CD4-positive, alpha-beta T cell treated with Interleukin-17A for 1 hour (primary cell): ENCODE measurements at regions not wholly inside any gene's neighbourhood (a gene's known extent, or its start where the extent isn't known, plus 50 kb on each side); places are given as distances from the start of the nearest gene placed in this dataset.
A peak's percentile ranks its signal among the peaks of the same experiment; 100 is the strongest.
"Not testable (repeated sequence)": the region's sequence is repeated elsewhere in the genome, so short reads cannot be mapped to it uniquely, and the experiment has no call there.

Source experiments
- DNase-seq: peaks from one replicate; pipeline ENCODE4 v3.0.0-alpha.2; 2020

GRCh38 chr3:67064105-67064504 lies 66.0 kb downstream of the KBTBD8 start:
- DNase-seq: no peak

DNA sequence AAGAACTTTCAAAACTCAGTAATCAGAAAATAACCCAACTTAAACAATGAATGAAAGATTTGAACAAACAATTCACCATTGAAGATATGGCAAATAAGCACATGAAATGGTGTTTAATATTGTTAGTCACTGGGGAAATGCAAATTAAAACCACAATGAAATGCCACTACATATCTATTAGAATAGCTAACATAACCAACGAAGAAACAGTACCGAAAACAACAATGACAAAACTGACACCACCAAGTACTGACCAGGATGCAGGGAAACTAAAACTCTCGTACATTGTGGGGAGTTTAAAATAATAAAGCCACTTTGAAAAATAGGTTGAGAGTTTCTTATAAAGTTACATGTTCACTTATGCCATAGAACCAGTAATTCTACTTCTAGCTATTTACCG lies 69.1 kb downstream of the KBTBD8 start:
- DNase-seq: no peak

DNA sequence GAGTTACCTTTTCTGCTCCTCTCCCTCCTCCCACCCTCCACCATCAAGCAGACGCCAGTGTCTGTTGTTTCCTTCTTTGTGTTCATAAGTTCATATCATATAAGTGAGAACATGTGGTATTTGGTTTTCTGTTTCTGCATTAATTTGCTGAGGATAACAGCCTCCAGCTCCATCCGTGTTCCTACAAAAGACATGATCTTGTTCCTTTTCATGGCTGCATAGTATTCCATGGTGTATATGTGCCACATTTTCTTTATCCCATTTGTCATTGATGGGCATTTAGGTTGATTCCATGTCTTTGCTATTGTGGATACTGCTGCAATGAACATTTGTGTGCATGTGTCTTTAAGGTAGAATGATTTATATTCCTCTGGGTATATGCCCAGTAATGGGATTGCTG lies 74.5 kb downstream of the KBTBD8 start:
- not testable (repeated sequence) for DNase-seq

GRCh38 chr3:67073812-67074211 lies 75.7 kb downstream of the KBTBD8 start:
- DNase-seq: no peak

DNA sequence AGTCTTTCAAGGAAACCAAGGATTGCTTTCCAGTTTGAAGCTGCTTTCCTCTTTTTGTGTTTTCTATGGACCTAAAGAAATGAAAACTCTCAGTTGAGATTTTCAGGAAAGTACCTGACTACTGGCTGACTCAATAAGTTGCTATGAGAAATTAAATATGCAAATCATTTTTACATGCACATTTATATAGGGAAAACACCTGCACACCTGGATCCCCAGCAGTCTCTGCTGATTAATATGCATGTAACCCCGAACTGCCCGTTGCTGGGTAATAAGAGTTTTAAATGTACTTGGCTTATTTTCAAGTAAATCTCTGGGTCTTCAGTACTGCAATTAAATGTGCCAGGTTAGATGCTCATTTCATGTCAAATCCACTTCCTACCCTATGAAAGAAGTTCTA lies 77.2 kb downstream of the KBTBD8 start:
- DNase-seq: no peak

DNA sequence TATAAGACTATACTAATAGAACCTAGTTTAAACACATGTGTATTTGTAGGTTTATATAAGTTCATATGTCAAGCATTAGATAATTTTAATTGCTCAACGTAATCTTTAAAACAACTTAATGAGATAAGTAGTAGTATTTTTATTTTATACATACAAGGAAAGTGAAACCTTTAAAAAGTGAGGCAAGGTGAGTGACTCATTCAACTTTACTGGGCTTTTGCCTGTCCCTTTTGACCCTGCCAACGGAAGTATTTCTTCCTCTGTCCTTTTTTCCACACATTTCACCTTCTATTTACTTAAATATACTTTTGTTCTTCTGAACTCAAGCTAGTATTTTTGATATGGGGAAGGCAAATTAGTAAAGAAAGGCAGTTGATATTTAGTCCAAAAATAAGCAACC lies 78.5 kb downstream of the KBTBD8 start:
- no peak for DNase-seq

DNA sequence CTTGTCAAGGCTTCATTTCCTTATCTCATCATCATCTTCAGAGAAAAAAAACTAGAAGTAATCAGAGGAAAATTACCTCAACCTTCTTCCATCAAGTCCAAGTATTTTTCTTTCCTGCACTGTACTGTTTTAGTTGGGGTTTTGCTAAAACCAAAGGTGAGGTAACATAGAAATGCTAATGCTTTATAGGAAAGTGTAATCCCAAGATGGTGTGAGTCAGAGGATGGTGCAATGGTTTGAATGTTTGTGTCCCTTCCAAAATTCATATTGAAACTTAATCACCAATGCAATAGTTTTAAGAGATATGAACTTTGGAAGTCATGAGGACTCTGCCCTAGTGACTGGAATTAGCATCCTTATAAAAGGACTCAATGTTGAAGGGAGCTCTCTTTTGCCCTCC lies 79.5 kb downstream of the KBTBD8 start:
- DNase-seq: no peak

- DNase-seq: no peak
These were observed 84.5 kb downstream of the KBTBD8 start for GRCh38 chr3:67082533-67083024.

DNA sequence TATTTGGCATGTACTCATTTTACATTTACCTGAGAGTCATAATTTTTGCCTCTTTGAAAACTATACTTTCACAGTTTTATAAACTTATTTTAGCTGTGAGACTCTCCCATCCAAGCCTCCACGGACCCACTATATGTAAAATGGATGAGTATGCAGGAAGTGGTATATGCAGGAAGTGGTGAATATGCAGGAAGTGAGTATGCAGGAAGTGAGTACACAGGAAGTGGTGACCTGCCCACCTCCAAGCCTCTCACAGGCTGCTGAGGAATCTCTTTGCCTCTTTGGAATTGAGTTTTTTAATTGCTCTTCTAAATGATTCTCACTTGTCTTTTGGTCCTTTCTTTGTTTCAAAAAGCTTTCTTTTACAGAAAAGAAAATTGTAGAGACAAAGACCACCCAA lies 85.2 kb downstream of the KBTBD8 start:
- peak; percentile 69 for DNase-seq

GRCh38 chr3:67087788-67088187 lies 89.7 kb downstream of the KBTBD8 start:
- DNase-seq: no peak

GRCh38 chr3:67090474-67090873 lies 92.4 kb downstream of the KBTBD8 start:
- DNase-seq: no peak

GRCh38 chr3:67093305-67093704 lies 95.2 kb downstream of the KBTBD8 start:
- no peak for DNase-seq

- DNase-seq: no peak
These were observed 96.1 kb downstream of the KBTBD8 start for GRCh38 chr3:67094167-67094566.

DNA sequence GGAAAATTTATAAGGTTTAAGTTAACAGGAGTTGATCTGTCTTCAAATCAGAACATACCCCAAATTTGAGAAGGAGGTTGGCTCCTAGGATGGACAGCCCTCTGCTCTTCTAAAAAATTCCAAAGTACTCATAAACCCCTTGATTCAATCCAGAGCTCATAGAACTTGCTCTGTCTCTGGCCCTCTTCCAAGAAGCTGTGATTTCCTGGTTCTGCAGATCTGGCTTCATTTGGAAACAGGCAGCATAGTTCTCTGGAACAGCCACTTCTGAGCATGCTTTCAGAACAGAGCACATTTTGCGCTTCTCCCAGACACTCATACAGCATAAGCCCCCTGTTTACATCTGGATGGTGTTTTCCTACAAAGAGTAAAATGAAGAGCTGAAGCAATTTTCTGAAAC lies 96.7 kb downstream of the KBTBD8 start:
- DNase-seq: no peak

GRCh38 chr3:67104388-67104787 lies 106.3 kb downstream of the KBTBD8 start:
- no peak for DNase-seq

DNA sequence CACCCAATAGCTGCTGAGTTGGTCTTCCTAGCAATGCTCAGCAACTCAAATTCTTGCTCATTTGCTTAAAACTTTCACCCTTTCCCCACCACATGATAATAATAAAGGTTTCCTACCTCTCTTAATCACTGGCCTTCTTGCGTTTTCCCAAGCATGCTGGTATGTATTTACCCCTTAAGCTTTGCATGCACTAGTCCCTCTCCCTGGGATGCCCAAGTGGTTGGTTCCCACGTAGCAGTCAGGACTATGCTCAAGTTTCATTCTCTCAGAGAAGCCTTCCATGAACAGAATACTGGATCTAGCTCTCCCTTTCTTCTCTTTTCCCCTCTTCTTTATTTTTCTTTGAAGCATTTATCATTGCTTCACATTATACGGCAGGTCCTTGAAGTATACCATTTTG lies 108.8 kb downstream of the KBTBD8 start:
- DNase-seq: no peak

GRCh38 chr3:67109651-67110204 lies 111.6 kb downstream of the KBTBD8 start:
- DNase-seq: peak; percentile 5

DNA sequence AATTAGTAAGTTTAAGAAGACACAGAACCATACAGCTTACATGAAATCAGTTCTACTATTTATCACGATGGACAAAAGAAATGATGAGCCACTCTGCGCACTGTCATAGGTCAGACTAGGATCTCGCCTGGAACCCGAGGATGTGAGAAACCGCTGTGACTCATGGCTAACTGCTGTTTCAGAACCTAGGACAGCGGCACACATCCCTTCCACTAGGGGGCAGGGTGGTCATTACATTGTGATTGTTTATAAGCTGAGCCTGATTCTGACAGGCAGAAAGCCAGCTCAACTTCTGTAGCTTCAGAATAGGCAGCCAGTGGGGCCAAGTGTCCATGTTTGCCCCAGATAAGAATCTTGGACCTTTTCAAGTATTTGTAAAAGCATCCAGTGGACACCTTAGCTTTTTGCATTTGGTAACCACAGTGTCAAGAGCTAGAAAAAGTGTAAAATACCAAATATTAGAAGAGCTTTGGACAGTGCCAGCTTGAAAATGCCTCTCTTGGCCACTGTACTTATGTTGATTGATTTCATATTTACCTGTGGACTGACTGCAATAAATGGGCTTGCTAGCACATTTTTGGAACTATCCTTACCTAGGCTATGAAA lies 115.8 kb downstream of the KBTBD8 start:
- peak; percentile 78 for DNase-seq

GRCh38 chr3:67118122-67118521 lies 120.0 kb downstream of the KBTBD8 start:
- no peak for DNase-seq

- no peak for DNase-seq
These were observed 120.5 kb downstream of the KBTBD8 start for GRCh38 chr3:67118635-67119034.

DNA sequence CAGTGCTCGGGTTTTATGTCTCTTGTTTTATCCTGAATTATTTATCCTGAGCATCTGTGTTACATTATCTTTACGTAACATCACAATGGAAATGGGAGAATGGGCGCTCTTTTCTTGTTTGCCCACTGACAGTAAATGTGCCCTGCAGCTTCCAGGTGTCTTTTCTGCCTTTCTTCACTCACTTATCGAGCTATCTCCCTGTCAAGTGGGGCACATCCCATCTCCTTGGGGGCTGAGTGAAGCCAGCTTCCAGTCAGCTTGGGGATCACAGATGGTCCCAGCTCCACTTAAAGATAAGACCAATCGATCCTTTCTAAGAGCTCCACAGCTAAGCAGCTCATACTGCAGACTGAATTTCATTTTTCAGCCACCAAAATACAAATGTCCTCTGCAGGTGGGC lies 125.8 kb downstream of the KBTBD8 start:
- no peak for DNase-seq

DNA sequence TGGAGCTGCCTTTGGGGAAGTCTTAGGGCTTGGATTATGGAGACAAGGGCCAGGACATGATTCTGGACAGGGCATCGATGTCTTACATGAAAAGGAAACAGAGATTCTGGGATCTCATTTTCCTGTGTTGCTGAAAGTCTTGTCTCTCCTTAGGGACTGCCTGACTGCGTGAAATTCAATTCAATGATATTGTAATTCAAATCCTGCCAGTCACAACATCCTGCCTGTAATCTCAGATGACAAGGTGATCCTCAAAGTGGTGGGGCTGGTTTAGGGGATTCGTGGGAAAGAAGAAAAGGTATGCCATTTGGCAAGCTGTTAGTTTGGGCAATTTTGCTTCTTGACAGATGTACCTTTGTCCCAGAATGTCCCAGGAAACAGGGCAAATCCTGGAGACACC lies 129.1 kb downstream of the KBTBD8 start:
- DNase-seq: no peak

DNA sequence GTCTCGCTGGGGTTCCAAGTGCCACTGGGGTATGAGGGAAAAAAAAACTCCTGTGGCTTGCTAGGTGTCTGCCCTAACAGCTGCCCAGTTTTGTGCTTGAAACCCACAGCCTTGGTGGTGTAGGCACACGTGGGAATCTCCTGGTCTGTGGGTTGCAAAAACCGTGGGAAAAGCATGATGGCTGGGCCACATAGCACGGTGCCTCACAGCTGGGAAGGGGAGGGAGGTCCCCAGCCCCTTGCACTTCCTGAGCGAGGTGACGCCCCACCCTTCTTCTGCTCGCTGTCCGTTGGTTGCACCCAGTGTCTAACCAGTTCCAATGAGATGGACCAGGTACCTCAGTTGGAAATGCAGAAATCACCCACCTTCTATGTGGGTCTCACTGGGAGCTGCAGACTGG lies 144.3 kb downstream of the KBTBD8 start:
- DNase-seq: no peak

DNA sequence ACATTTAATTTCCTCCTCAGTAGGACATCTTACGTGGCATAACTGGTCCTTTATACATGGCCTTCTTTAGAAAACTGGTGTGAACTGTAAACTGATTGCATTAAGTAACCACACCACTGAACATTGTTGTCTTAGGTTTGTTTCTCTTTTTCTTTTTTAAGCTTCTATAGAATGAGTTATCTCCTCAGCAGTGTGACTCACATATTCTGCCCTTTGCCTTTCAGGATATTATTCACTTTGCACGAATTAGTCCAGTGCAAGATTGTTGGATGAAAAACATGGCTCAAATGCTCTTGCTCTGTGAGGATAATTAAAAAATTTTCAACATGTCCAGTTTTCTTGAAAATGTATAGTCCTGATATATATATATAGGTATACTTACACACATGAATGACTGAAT lies 147.6 kb downstream of the KBTBD8 start:
- no peak for DNase-seq

GRCh38 chr3:67154429-67154828 lies 156.3 kb downstream of the KBTBD8 start:
- no peak for DNase-seq
